ENCODE measurements at regions not wholly inside any gene's neighbourhood (a gene's known extent, or its start where the extent isn't known, plus 50 kb on each side); places are given as distances from the start of the nearest gene placed in this dataset.
A peak's percentile ranks its signal among the peaks of the same experiment; 100 is the strongest.

GRCh38 chr12:88951177-88951576, 370.9 kb upstream of the KITLG start:
- FAIRE-seq: no peak
- dilution Hi-C loops (cut with MboI; ENCODE audit: extremely low pct_ligation_motif_present, low sequenced_read_pairs): no loop called here

GRCh38 chr12:88947486-88948043, 367.3 kb upstream of the KITLG start:
- no peak overlapping the region for H3K4me3 ChIP-seq (ENCODE audit: control insufficient read depth in 2 of 3, extremely low read depth in 1 of 3, insufficient read depth in 2 of 3, low read depth in 1 of 3, low read length in 3 of 3)
- H3K9me1 ChIP-seq (ENCODE audit: control insufficient read depth, extremely low read depth, insufficient read depth, low read length): no peaks in the 10 kb centered on the region
- no peaks in the 10 kb centered on the region for H3K9me3 ChIP-seq (ENCODE audit: control insufficient read depth, low read depth, low read length)
- FAIRE-seq (no peak), DNase-seq (ENCODE audit: low read depth, low spot score) (no peak)
- no peak overlapping the region for H2AFZ ChIP-seq (ENCODE audit: control insufficient read depth, low read length)
- H3K36me3 ChIP-seq (ENCODE audit: control insufficient read depth in 2 of 2, extremely low read depth in 1 of 2, insufficient read depth in 2 of 2, low read length in 2 of 2): no peaks in the 10 kb centered on the region
- peaks cover 22% of the 10 kb centered on the region for H3K4me1 ChIP-seq (ENCODE audit: control insufficient read depth, extremely low read depth, insufficient read depth, low read length)
- no peaks in the 10 kb centered on the region for H4K20me1 ChIP-seq (ENCODE audit: control insufficient read depth, extremely low read depth, insufficient read depth, low read length)
- no peaks in the 10 kb centered on the region for H3K79me2 ChIP-seq (ENCODE audit: control insufficient read depth, insufficient read depth, low read length)
- dilution Hi-C loops (cut with MboI; ENCODE audit: extremely low pct_ligation_motif_present, low sequenced_read_pairs): no loop called here
- peak in 1 of 3 experiments; percentile 20 for TF ChIP-seq CTCF (optimal IDR thresholded peaks at IDR 0.05 in 1 of 3, IDR thresholded peaks at IDR 0.05 in 1 of 3, conservative IDR thresholded peaks at IDR 0.05 in 1 of 3; ENCODE audit: extremely low read depth in 1 of 3, insufficient read depth in 2 of 3, low read length in 3 of 3)
- no peak for TF ChIP-seq EZH2 (IDR thresholded peaks at IDR 0.05; ENCODE audit: low read length)
- H3K27ac ChIP-seq (ENCODE audit: control insufficient read depth, insufficient read depth, low read length): no peak overlapping the region
- no peak overlapping the region for H3K4me2 ChIP-seq (ENCODE audit: control insufficient read depth, extremely low read depth, insufficient read depth, low read depth, low read length)
- no peaks in the 10 kb centered on the region for H3K27me3 ChIP-seq (ENCODE audit: control insufficient read depth, extremely low read depth, insufficient read depth, low read length)
- H3K9ac ChIP-seq (ENCODE audit: control insufficient read depth, extremely low read depth, insufficient read depth, low read length): no peak overlapping the region

More at GRCh38 chr12:88951177-88951576, 370.9 kb upstream of the KITLG start:
- Histone ChIP-seq H3K4me3 (ENCODE audit: control insufficient read depth in 2 of 3, extremely low read depth in 1 of 3, insufficient read depth in 2 of 3, low read depth in 1 of 3, low read length in 3 of 3) (no peak overlapping the region), H4K20me1 (ENCODE audit: control insufficient read depth, extremely low read depth, insufficient read depth, low read length) (no peaks in the 10 kb centered on the region), H3K27me3 (ENCODE audit: control insufficient read depth, extremely low read depth, insufficient read depth, low read length) (no peaks in the 10 kb centered on the region), H3K4me2 (ENCODE audit: control insufficient read depth, extremely low read depth, insufficient read depth, low read depth, low read length) (no peak overlapping the region), H3K9me1 (ENCODE audit: control insufficient read depth, extremely low read depth, insufficient read depth, low read length) (no peaks in the 10 kb centered on the region), H3K79me2 (ENCODE audit: control insufficient read depth, insufficient read depth, low read length) (no peaks in the 10 kb centered on the region), H3K9ac (ENCODE audit: control insufficient read depth, extremely low read depth, insufficient read depth, low read length) (no peak overlapping the region), H3K36me3 (ENCODE audit: control insufficient read depth in 2 of 2, extremely low read depth in 1 of 2, insufficient read depth in 2 of 2, low read length in 2 of 2) (no peaks in the 10 kb centered on the region), H2AFZ (ENCODE audit: control insufficient read depth, low read length) (no peak overlapping the region), H3K4me1 (ENCODE audit: control insufficient read depth, extremely low read depth, insufficient read depth, low read length) (peaks cover 10% of the 10 kb centered on the region), H3K9me3 (ENCODE audit: control insufficient read depth, low read depth, low read length) (no peaks in the 10 kb centered on the region), H3K27ac (ENCODE audit: control insufficient read depth, insufficient read depth, low read length) (no peak overlapping the region)
- no peak for DNase-seq (ENCODE audit: low read depth, low spot score)
- no peak for TF ChIP-seq CTCF (optimal IDR thresholded peaks at IDR 0.05 in 1 of 3, IDR thresholded peaks at IDR 0.05 in 1 of 3, conservative IDR thresholded peaks at IDR 0.05 in 1 of 3; ENCODE audit: extremely low read depth in 1 of 3, insufficient read depth in 2 of 3, low read length in 3 of 3)
- TF ChIP-seq EZH2 (IDR thresholded peaks at IDR 0.05; ENCODE audit: low read length): no peak
